IMR-90 (cell line): ENCODE measurements at regions not wholly inside any gene's neighbourhood (a gene's known extent, or its start where the extent isn't known, plus 50 kb on each side); places are given as distances from the start of the nearest gene placed in this dataset.

Source experiments
- ATAC-seq: fragments of 200-7000 bp; cut with Tn5 transposase; 2 replicates; pipeline ENCODE4 v1.9.1; 2020; ENCODE audit warnings: low read depth, mild to moderate bottlenecking, moderate library complexity
- BruUV-seq: library from RNA; stranded (reverse); fragments of 400-500 nt; replicated peaks from 2 replicates; lab custom pipeline; 2021; lab: Mats Ljungman, UMichigan
- CTCF ChIA-PET: fragments of 300-600 bp; formaldehyde crosslinking; extraction: SDS; loops from one replicate; lab custom pipeline; 2021; ENCODE audit warnings: antibody characterized with exemption; lab: Yijun Ruan, JAX
- POLR2A ChIA-PET: fragments of 300-600 bp; sonication (Branson Sonifier 250); formaldehyde crosslinking; loops from one replicate; lab custom pipeline; 2022; ENCODE audit warnings: antibody characterized with exemption; ENCODE audit not compliant: unreplicated experiment; lab: Charles Lee
- DNase-seq: peaks from one replicate; pipeline ENCODE4 v3.0.0; 2013
- H2AFZ ChIP-seq: replicated peaks from 2 replicates; pipeline ENCODE3; 2013; ENCODE audit warnings: low read length, mild to moderate bottlenecking; ENCODE audit not compliant: poor library complexity
- H2AK5ac ChIP-seq: 2 replicates; pipeline ENCODE4 v1.6.1; 2013; ENCODE audit warnings: low read depth, low read length, inconsistent platforms
- H2AK9ac ChIP-seq: replicated peaks from 2 replicates; pipeline ENCODE3; 2013; ENCODE audit warnings: mild to moderate bottlenecking, low read depth, low read length, moderate library complexity; ENCODE audit not compliant: poor library complexity
- H2BK120ac ChIP-seq: 2 replicates; pipeline ENCODE4 v1.6.1; 2013; ENCODE audit warnings: low read depth, low read length, inconsistent platforms
- H2BK15ac ChIP-seq: 3 replicates; pipeline ENCODE4 v1.6.1; 2013; ENCODE audit warnings: low read depth, low read length, inconsistent platforms
- H2BK20ac ChIP-seq: 2 replicates; pipeline ENCODE4 v1.6.1; 2013; ENCODE audit warnings: low read depth, mild to moderate bottlenecking, inconsistent platforms, low read length, moderate library complexity
- H2BK5ac ChIP-seq: 2 replicates; pipeline ENCODE4 v1.6.1; 2013; ENCODE audit warnings: mild to moderate bottlenecking, low read depth, low read length, inconsistent platforms; ENCODE audit not compliant: poor library complexity, severe bottlenecking
- H3K14ac ChIP-seq: replicated peaks from 2 replicates; pipeline ENCODE4 v1.6.1; 2013; ENCODE audit warnings: low read depth, low read length, inconsistent platforms
- H3K18ac ChIP-seq: 2 replicates; pipeline ENCODE4 v1.6.1; 2013; ENCODE audit warnings: low read depth, low read length, control low read depth
- H3K23ac ChIP-seq: 2 replicates; pipeline ENCODE4 v1.6.1; 2013; ENCODE audit warnings: low read depth, low read length, inconsistent platforms
- H3K27ac ChIP-seq: 2 replicates; pipeline ENCODE4 v1.5.1; 2013; ENCODE audit warnings: mild to moderate bottlenecking, control low read depth, low read length; ENCODE audit not compliant: insufficient read depth
- H3K27me3 ChIP-seq: 2 replicates; pipeline ENCODE4 v1.6.1; 2013; ENCODE audit warnings: low read length; ENCODE audit not compliant: control insufficient read depth, insufficient read depth
- H3K36me3 ChIP-seq: 2 replicates; pipeline ENCODE4 v1.6.1; 2013; ENCODE audit warnings: low read length, mixed read lengths; ENCODE audit not compliant: control insufficient read depth, insufficient read depth
- H3K4ac ChIP-seq: 2 replicates; pipeline ENCODE4 v1.6.1; 2013; ENCODE audit warnings: low read depth, low read length, inconsistent platforms
- H3K4me1 ChIP-seq: 2 replicates; pipeline ENCODE4 v1.6.1; 2013; ENCODE audit warnings: low read length, mixed read lengths; ENCODE audit not compliant: control insufficient read depth, insufficient read depth
- H3K4me2 ChIP-seq: 2 replicates; pipeline ENCODE4 v1.6.1; 2013; ENCODE audit warnings: low read depth, mild to moderate bottlenecking, control low read depth, low read length, moderate library complexity
- H3K4me3 ChIP-seq: 2 replicates; pipeline ENCODE4 v1.5.1; 2013; ENCODE audit warnings: low read depth, mild to moderate bottlenecking, control low read depth, low read length, moderate library complexity; ENCODE audit not compliant: insufficient read depth
- H3K56ac ChIP-seq: 2 replicates; pipeline ENCODE4 v1.6.1; 2013; ENCODE audit warnings: low read length, inconsistent platforms; ENCODE audit not compliant: insufficient read depth; ENCODE audit errors: extremely low read depth
- H3K79me1 ChIP-seq, 2 experiments: 2 replicates each; pipeline ENCODE4 v1.6.1; 2013; ENCODE audit warnings: low read length in 2 of 2, inconsistent platforms in 1 of 2, low read depth in 1 of 2
- H3K9ac ChIP-seq: 2 replicates; pipeline ENCODE4 v1.6.1; 2013; ENCODE audit warnings: low read depth, low read length, control low read depth
- H3K9me1 ChIP-seq: 2 replicates; pipeline ENCODE4 v1.6.1; 2013; ENCODE audit warnings: low read length, inconsistent platforms; ENCODE audit not compliant: insufficient read depth
- H3K9me3 ChIP-seq: 2 replicates; pipeline ENCODE4 v1.6.1; 2013; ENCODE audit warnings: low read length; ENCODE audit not compliant: control insufficient read depth, insufficient read depth
- H4K20me1 ChIP-seq: 2 replicates; pipeline ENCODE4 v1.6.1; 2013; ENCODE audit warnings: low read length, inconsistent platforms; ENCODE audit not compliant: insufficient read depth
- H4K5ac ChIP-seq: 2 replicates; pipeline ENCODE4 v1.6.1; 2013; ENCODE audit warnings: mild to moderate bottlenecking, low read depth, low read length, control low read depth
- H4K8ac ChIP-seq, 2 experiments: 2 replicates each; pipeline ENCODE4 v1.6.1; 2013; ENCODE audit warnings: low read depth in 2 of 2, low read length in 2 of 2, control low read depth in 1 of 2, inconsistent platforms in 1 of 2
- H4K91ac ChIP-seq: 2 replicates; pipeline ENCODE4 v1.6.1; 2013; ENCODE audit warnings: low read depth, low read length, inconsistent platforms; ENCODE audit not compliant: insufficient read depth
- BHLHE40 ChIP-seq: fragments of 150-350 bp; IDR thresholded peaks from 2 replicates; pipeline ENCODE4 v1.6.1; 2016; ENCODE audit warnings: mild to moderate bottlenecking, low read depth, low read length
- CEBPB ChIP-seq: IDR thresholded peaks from 2 replicates; pipeline ENCODE4 v1.6.1; 2012; ENCODE audit warnings: low read depth, low read length, improper control_type of control experiment
- CHD1 ChIP-seq: IDR thresholded peaks from 2 replicates; pipeline ENCODE4 v1.6.1; 2012; ENCODE audit warnings: low read depth, low read length, improper control_type of control experiment
- FOS ChIP-seq: fragments of 150-350 bp; IDR thresholded peaks from 2 replicates; pipeline ENCODE4 v1.6.1; 2016; ENCODE audit warnings: low read depth, low read length
- MAFK ChIP-seq: IDR thresholded peaks from 2 replicates; pipeline ENCODE4 v1.6.1; 2012; ENCODE audit warnings: low read depth, low read length, improper control_type of control experiment
- NFE2L2 ChIP-seq: fragments of 150-350 bp; IDR thresholded peaks from 2 replicates; pipeline ENCODE4 v1.6.1; 2016; ENCODE audit warnings: low read depth, mild to moderate bottlenecking, low read length
- POLR2A ChIP-seq: IDR thresholded peaks from 2 replicates; pipeline ENCODE4 v1.6.1; 2012; ENCODE audit warnings: mild to moderate bottlenecking, low read depth, low read length
- RAD21 ChIP-seq: IDR thresholded peaks from 2 replicates; pipeline ENCODE4 v1.6.1; 2012; ENCODE audit warnings: low read length, improper control_type of control experiment
- RCOR1 ChIP-seq: IDR thresholded peaks from 2 replicates; pipeline ENCODE4 v1.6.1; 2012; ENCODE audit warnings: mild to moderate bottlenecking, low read length, improper control_type of control experiment; ENCODE audit not compliant: insufficient replicate concordance
- SMC3 ChIP-seq: fragments of 150-350 bp; IDR thresholded peaks from 2 replicates; pipeline ENCODE4 v1.6.1; 2016; ENCODE audit warnings: low read depth, mild to moderate bottlenecking, antibody characterized with exemption, low read length, moderate library complexity
- WGBS, 2 experiments: methylation state at CpG; one replicate each; pipeline versions ENCODE4 v1.1.5 to v1.1.7; 2013; ENCODE audit warnings: missing lambda C conversion rate in 2 of 2; ENCODE audit not compliant: insufficient read length in 1 of 2; ENCODE audit errors: extremely low coverage in 2 of 2; 5-methylcytosine and 5-hydroxymethylcytosine counted together
- dilution Hi-C: fragments of 300-500 bp; cut with HindIII; formaldehyde crosslinking; loops from one replicate; pipeline ENCODE4 v1.14.3; 2018; ENCODE audit warnings: low sequenced_read_pairs; ENCODE audit not compliant: unreplicated experiment
- in situ Hi-C: fragments of 300-500 bp; cut with MboI; formaldehyde crosslinking; loops from 3 replicates; pipeline ENCODE4 v1.14.3; 2019; ENCODE audit warnings: low sequenced_read_pairs, inconsistent platforms, mixed read lengths
- intact Hi-C: fragments of 100-400 bp; cut with micrococcal nuclease; formaldehyde crosslinking; loops from 2 replicates; pipeline ENCODE4 v1.10.0; 2022
- TF ChIP-seq, protein P1 (sequence below): fragments of 150-350 bp; IDR thresholded peaks from 2 replicates; pipeline ENCODE4 v1.6.1; 2016; ENCODE audit warnings: low read depth, mild to moderate bottlenecking, low read length, moderate library complexity, borderline replicate concordance
- TF ChIP-seq, protein P2 (sequence below): fragments of 150-350 bp; IDR thresholded peaks from 2 replicates; pipeline ENCODE4 v1.6.1; 2017; ENCODE audit warnings: mild to moderate bottlenecking, antibody characterized with exemption, low read length, low read depth

GRCh38 chr7:155401884-155402283 is 56.0 kb upstream of the EN2 start:
- ATAC-seq: no peak
- 19% methylated on average over 3 of the region's 6 CpGs; no CpG with 5 or more reads in 1 of the 2 experiments for WGBS, 2 experiments
- dilution Hi-C loops: no loop called here

More at GRCh38 chr7:155401884-155402283, 56.0 kb upstream of the EN2 start:
- H3K9ac ChIP-seq: no peak overlapping the region
- H3K14ac ChIP-seq: no peak overlapping the region
- H3K4me1 ChIP-seq: no peaks in the 10 kb centered on the region
- TF ChIP-seq RAD21 (no peak), CEBPB (no peak), SMC3 (no peak), BHLHE40 (no peak), CHD1 (no peak), RCOR1 (no peak), NFE2L2 (no peak), MAFK (no peak), FOS (no peak), POLR2A (no peak)
- TF ChIP-seq, protein P1, sequence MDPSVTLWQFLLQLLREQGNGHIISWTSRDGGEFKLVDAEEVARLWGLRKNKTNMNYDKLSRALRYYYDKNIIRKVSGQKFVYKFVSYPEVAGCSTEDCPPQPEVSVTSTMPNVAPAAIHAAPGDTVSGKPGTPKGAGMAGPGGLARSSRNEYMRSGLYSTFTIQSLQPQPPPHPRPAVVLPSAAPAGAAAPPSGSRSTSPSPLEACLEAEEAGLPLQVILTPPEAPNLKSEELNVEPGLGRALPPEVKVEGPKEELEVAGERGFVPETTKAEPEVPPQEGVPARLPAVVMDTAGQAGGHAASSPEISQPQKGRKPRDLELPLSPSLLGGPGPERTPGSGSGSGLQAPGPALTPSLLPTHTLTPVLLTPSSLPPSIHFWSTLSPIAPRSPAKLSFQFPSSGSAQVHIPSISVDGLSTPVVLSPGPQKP: no peak
- TF ChIP-seq, protein P2, sequence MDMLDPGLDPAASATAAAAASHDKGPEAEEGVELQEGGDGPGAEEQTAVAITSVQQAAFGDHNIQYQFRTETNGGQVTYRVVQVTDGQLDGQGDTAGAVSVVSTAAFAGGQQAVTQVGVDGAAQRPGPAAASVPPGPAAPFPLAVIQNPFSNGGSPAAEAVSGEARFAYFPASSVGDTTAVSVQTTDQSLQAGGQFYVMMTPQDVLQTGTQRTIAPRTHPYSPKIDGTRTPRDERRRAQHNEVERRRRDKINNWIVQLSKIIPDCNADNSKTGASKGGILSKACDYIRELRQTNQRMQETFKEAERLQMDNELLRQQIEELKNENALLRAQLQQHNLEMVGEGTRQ: no peak
- ChIA-PET CTCF (no interaction called here), POLR2A (no interaction called here)
- no peak overlapping the region for H3K56ac ChIP-seq
- no peak overlapping the region for H2BK5ac ChIP-seq
- in situ Hi-C loops (no loop called here), intact Hi-C loops (no loop called here)
- no peak overlapping the region for H3K4me3 ChIP-seq
- no peak overlapping the region for H2BK15ac ChIP-seq
- no peak overlapping the region for H3K18ac ChIP-seq
- H3K4ac ChIP-seq: no peak overlapping the region
- H3K4me2 ChIP-seq: no peak overlapping the region
- no peaks in the 10 kb centered on the region for H3K36me3 ChIP-seq
- no peak overlapping the region for H2AK9ac ChIP-seq
- peaks cover 4% of the 10 kb centered on the region; the same call in 1 of the 2 replicates for H3K27me3 ChIP-seq
- no peaks in the 10 kb centered on the region for H3K9me1 ChIP-seq
- H4K20me1 ChIP-seq: no peaks in the 10 kb centered on the region
- H4K91ac ChIP-seq: no peak overlapping the region
- no peak overlapping the region for H2BK20ac ChIP-seq
- H2AFZ ChIP-seq: no peak overlapping the region
- H2BK120ac ChIP-seq: no peak overlapping the region
- H4K5ac ChIP-seq: no peak overlapping the region
- no peak overlapping the region for H2AK5ac ChIP-seq
- no peak for DNase-seq
- H3K23ac ChIP-seq: no peak overlapping the region
- no peak overlapping the region for H4K8ac ChIP-seq
- no peaks in the 10 kb centered on the region for H3K79me1 ChIP-seq
- no peak overlapping the region for H3K27ac ChIP-seq
- no peaks in the 10 kb centered on the region for H3K9me3 ChIP-seq
- no TSS peak for BruUV-seq
